SU-DHL-6 (cell line): ENCODE measurements at regions not wholly inside any gene's neighbourhood (a gene's known extent, or its start where the extent isn't known, plus 50 kb on each side); places are given as distances from the start of the nearest gene placed in this dataset.

Experiments
- H2AFZ ChIP-seq: fragments of 200-600 bp; sonication (generic); 2 replicates; pipeline ENCODE4 v1.6.1; 2014; ENCODE audit warnings: low read depth, mild to moderate bottlenecking, moderate library complexity, mixed read lengths, antibody characterized with exemption, low read length; ENCODE audit not compliant: severe bottlenecking
- H3F3A ChIP-seq: fragments of 200-600 bp; shearing (Covaris generic); 2 replicates; pipeline ENCODE4 v1.6.0; 2016; ENCODE audit warnings: antibody characterized with exemption, mild to moderate bottlenecking; ENCODE audit not compliant: insufficient read depth
- H3K27ac ChIP-seq: fragments of 200-600 bp; sonication (generic); 2 replicates; pipeline ENCODE4 v1.5.1; 2016; ENCODE audit warnings: low read depth, mild to moderate bottlenecking, low read length, moderate library complexity, mixed read lengths
- H3K27me3 ChIP-seq: fragments of 200-600 bp; sonication (generic), shearing (Covaris generic); 2 replicates; pipeline ENCODE4 v1.6.0; 2014; ENCODE audit warnings: mild to moderate bottlenecking, low read length
- H3K36me3 ChIP-seq: fragments of 200-600 bp; sonication (generic); 2 replicates; pipeline ENCODE4 v1.6.1; 2014; ENCODE audit warnings: mild to moderate bottlenecking, low read length, mixed read lengths
- H3K4me2 ChIP-seq: fragments of 300-600, 200-600 bp; shearing (Covaris generic), sonication (generic); 2 replicates; pipeline ENCODE4 v1.6.0; 2014; ENCODE audit warnings: low read length, low read depth, mild to moderate bottlenecking; ENCODE audit not compliant: poor library complexity, severe bottlenecking
- H3K4me3 ChIP-seq: fragments of 200-600 bp; sonication (generic); 2 replicates; pipeline ENCODE4 v1.5.1; 2014; ENCODE audit warnings: antibody characterized with exemption, low read length, mild to moderate bottlenecking, mixed read lengths; ENCODE audit not compliant: insufficient read depth, poor library complexity, severe bottlenecking
- H3K79me2 ChIP-seq: fragments of 200-600 bp; sonication (generic); 2 replicates; pipeline ENCODE4 v1.6.1; 2014; ENCODE audit warnings: mild to moderate bottlenecking, low read length, moderate library complexity; ENCODE audit not compliant: insufficient read depth
- H3K9ac ChIP-seq: fragments of 200-600 bp; sonication (generic); 2 replicates; pipeline ENCODE4 v1.7.0; 2014; ENCODE audit warnings: mild to moderate bottlenecking, low read length
- H3K9me2 ChIP-seq: fragments of 200-600 bp; sonication (generic); replicated peaks from 2 replicates; pipeline ENCODE4 v1.6.1; 2014; ENCODE audit warnings: low read length; ENCODE audit not compliant: insufficient read depth
- H3K9me3 ChIP-seq: fragments of 200-600 bp; sonication (generic); 2 replicates; pipeline ENCODE4 v1.6.1; 2014; ENCODE audit warnings: low read length, mixed read lengths; ENCODE audit not compliant: insufficient read depth
- H4K20me1 ChIP-seq: fragments of 200-600 bp; sonication (generic); 2 replicates; pipeline ENCODE4 v1.6.1; 2014; ENCODE audit warnings: low read depth, mild to moderate bottlenecking, antibody characterized with exemption, low read length, moderate library complexity, mixed read lengths
- EZH2phosphoT487 ChIP-seq: fragments of 200-600 bp; sonication (generic), shearing (Covaris generic); conservative IDR thresholded peaks from 2 replicates; pipeline ENCODE4 v1.6.1; 2018; ENCODE audit warnings: mild to moderate bottlenecking, antibody characterized with exemption, low read length, moderate library complexity, mixed read lengths
- TF ChIP-seq, protein P1 (sequence below): fragments of 200-600 bp; sonication (generic); IDR thresholded peaks from one replicate; pipeline ENCODE4 v1.5.1; 2017; ENCODE audit warnings: antibody characterized with exemption, mild to moderate bottlenecking, low read length, moderate library complexity; ENCODE audit not compliant: insufficient read depth, poor library complexity, severe bottlenecking

DNA sequence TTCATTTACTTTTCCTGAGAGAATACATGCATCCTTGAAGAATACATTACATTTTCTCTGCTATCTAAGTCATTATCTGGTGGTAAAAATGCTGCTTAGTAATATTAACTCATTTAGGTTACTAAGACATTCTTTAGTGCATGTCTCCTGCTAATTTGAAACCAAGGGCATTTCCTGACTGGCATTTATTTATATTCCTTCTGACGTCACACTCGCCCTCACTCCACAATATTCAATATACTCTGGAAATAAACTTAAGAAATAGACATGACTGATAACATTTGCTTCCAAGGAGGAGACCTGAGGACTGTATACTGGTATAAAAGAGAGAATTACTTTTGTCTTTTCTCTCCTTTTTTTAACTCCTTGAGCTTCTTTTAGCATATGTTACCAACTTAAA lies 619.5 kb upstream of the SMIM31 start:
- Histone ChIP-seq H3K27ac (no peak overlapping the region), H3K79me2 (no peaks in the 10 kb centered on the region), H4K20me1 (no peaks in the 10 kb centered on the region), H2AFZ (no peak overlapping the region), H3K36me3 (no peaks in the 10 kb centered on the region), H3K4me3 (no peak overlapping the region), H3F3A (no peaks in the 10 kb centered on the region), H3K27me3 (no peaks in the 10 kb centered on the region), H3K4me2 (no peak overlapping the region), H3K9ac (no peak overlapping the region), H3K9me3 (no peaks in the 10 kb centered on the region), H3K9me2 (no peaks in the 10 kb centered on the region)
- no peak for TF ChIP-seq EZH2phosphoT487
- TF ChIP-seq, protein P1, sequence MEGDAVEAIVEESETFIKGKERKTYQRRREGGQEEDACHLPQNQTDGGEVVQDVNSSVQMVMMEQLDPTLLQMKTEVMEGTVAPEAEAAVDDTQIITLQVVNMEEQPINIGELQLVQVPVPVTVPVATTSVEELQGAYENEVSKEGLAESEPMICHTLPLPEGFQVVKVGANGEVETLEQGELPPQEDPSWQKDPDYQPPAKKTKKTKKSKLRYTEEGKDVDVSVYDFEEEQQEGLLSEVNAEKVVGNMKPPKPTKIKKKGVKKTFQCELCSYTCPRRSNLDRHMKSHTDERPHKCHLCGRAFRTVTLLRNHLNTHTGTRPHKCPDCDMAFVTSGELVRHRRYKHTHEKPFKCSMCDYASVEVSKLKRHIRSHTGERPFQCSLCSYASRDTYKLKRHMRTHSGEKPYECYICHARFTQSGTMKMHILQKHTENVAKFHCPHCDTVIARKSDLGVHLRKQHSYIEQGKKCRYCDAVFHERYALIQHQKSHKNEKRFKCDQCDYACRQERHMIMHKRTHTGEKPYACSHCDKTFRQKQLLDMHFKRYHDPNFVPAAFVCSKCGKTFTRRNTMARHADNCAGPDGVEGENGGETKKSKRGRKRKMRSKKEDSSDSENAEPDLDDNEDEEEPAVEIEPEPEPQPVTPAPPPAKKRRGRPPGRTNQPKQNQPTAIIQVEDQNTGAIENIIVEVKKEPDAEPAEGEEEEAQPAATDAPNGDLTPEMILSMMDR, result no peak

DNA sequence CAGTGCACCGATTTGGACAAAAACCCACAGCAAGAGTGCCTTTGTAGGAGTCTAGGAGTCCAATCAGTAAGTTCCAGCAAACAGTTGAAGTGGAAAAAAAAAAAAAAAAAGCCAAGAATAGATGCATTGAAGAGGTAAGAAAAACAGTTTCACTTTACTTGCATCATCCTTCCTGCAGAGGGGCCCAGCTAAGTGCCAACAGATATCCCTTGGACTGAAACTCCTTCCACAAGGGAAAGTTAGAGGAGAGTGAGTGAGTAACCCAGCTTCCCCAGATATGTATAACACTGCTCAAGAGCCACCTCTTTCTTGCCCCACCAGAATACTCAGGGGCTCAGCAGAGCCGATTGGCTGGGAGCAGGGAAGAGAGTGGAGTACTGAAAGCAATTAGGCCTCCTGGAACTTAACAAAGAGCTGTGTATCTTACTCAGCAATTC lies 617.7 kb upstream of the SMIM31 start:
- Histone ChIP-seq H2AFZ (no peak overlapping the region), H3K79me2 (no peaks in the 10 kb centered on the region), H3K36me3 (no peaks in the 10 kb centered on the region), H4K20me1 (no peaks in the 10 kb centered on the region), H3K4me2 (no peak overlapping the region), H3K27ac (no peak overlapping the region), H3K9ac (no peak overlapping the region), H3K9me3 (no peaks in the 10 kb centered on the region), H3K9me2 (no peaks in the 10 kb centered on the region), H3K27me3 (no peaks in the 10 kb centered on the region), H3F3A (no peaks in the 10 kb centered on the region), H3K4me3 (no peak overlapping the region)
- TF ChIP-seq EZH2phosphoT487, result no peak
- TF ChIP-seq, protein P1, result no peak

DNA sequence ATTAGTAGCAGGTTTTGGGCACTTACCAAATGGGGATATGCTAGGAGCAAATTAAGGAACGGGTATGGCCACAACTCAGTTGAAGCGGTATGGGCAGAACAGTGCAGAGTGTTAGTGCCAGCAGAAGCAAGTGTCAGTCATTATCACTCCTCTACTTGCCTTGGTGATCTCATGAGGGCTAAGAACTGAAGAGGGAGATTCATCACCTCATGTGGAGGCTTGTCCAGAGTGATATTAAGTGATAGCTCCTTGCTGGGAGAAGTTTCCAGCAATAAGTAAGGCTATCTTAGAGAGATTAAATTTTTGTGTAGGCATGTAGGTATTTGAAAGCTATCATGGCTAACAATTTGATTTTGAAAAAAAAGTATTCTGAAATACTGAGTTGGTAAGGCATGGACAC lies 615.4 kb upstream of the SMIM31 start:
- Histone ChIP-seq H3K9me2 (no peaks in the 10 kb centered on the region), H3K4me3 (no peak overlapping the region), H3K9ac (no peak overlapping the region), H3K9me3 (no peaks in the 10 kb centered on the region), H2AFZ (no peak overlapping the region), H3K36me3 (no peaks in the 10 kb centered on the region), H4K20me1 (no peaks in the 10 kb centered on the region), H3K27me3 (no peaks in the 10 kb centered on the region), H3K27ac (no peak overlapping the region), H3K79me2 (no peaks in the 10 kb centered on the region), H3K4me2 (no peak overlapping the region), H3F3A (no peaks in the 10 kb centered on the region)
- TF ChIP-seq, protein P1, result no peak
- TF ChIP-seq EZH2phosphoT487, result no peak
